Testis (tissue), 2 donors: ENCODE measurements at regions not wholly inside any gene's neighbourhood (a gene's known extent, or its start where the extent isn't known, plus 50 kb on each side); places are given as distances from the start of the nearest gene placed in this dataset.

ENCODE experiments used
- DNase-seq: peaks from one replicate; pipeline ENCODE4 v3.0.0-alpha.2; 2019
- H3K27ac ChIP-seq, 2 donors: fragments of 200-600 bp; sonication (generic); one replicate each; pipeline ENCODE4 v1.5.1; 2019
- H3K27me3 ChIP-seq: fragments of 200-600 bp; sonication (generic); one replicate; pipeline ENCODE4 v1.5.1; 2019
- H3K36me3 ChIP-seq: fragments of 200-600 bp; sonication (generic); one replicate; pipeline ENCODE4 v1.5.1; 2017; ENCODE audit warnings: low read depth; ENCODE audit errors: missing control alignments
- H3K4me1 ChIP-seq: fragments of 200-600 bp; sonication (generic); one replicate; pipeline ENCODE4 v1.5.1; 2019
- H3K4me3 ChIP-seq, 2 donors: fragments of 200-600 bp; sonication (generic); one replicate each; pipeline ENCODE4 v1.5.1; 2017 to 2019
- H3K9me3 ChIP-seq: fragments of 200-600 bp; sonication (generic); one replicate; pipeline ENCODE4 v1.5.1; 2017
- CTCF ChIP-seq, 3 experiments: fragments of 450-650 bp in 2 of 3; fragments of 200-600 bp in 1 of 3; sonication (generic) in 1 of 3; IDR thresholded peaks; one replicate each; pipeline ENCODE4 v1.5.1; 2016 to 2019; ENCODE audit warnings: antibody characterized with exemption in 3 of 3, mild to moderate bottlenecking in 2 of 3, moderate library complexity in 1 of 3
- POLR2A ChIP-seq: fragments of 450-650 bp; IDR thresholded peaks from one replicate; pipeline ENCODE4 v1.6.1; 2017; ENCODE audit warnings: antibody characterized with exemption, mild to moderate bottlenecking, moderate library complexity
- WGBS, 2 donors: methylation state at CpG; one replicate each; pipeline ENCODE4 v1.1.5; 2018; 5-methylcytosine and 5-hydroxymethylcytosine counted together
- intact Hi-C: fragments of 100-400 bp; cut with DNase I; formaldehyde crosslinking; loops from one replicate; pipeline ENCODE4 v1.15.1; 2023; ENCODE audit warnings: low total_unique reads

GRCh38 chr7:136130511-136131303, 153.5 kb upstream of the MTPN start:
- H3K9me3 ChIP-seq: no peaks in the 10 kb centered on the region
- H3K4me1 ChIP-seq: peaks cover 7% of the 10 kb centered on the region
- intact Hi-C loops: no loop called here
- 75 to 87% methylated on average over 6 of the region's 6 CpGs for WGBS, 2 donors
- no peak for DNase-seq
- no peak overlapping the region for H3K4me3 ChIP-seq
- no peaks in the 10 kb centered on the region for H3K36me3 ChIP-seq
- TF ChIP-seq POLR2A (no peak), CTCF (IDR thresholded peaks at IDR 0.05) (no peak)
- H3K27ac ChIP-seq: no peak overlapping the region
- no peaks in the 10 kb centered on the region for H3K27me3 ChIP-seq

DNA sequence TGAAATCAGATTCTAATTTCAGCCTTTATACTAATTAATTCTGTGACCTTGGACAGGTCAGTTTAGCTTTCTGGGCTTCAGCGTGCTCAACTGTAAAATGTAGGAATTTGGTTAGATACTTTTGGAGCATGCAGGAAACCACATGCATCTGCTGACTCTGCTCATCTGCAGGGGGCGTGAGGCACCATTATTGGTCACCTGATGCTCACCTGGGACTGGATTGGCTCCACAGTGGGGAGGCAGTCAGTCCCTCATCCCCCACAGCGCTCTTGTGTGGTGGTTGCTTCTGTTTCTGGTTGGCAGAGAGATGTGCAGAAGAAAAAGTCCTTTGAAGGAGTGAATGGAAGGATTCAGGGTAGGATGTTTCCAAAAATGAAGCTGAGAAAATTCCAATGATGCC, 150.9 kb upstream of the MTPN start:
- H3K4me1 ChIP-seq: no peaks in the 10 kb centered on the region
- TF ChIP-seq POLR2A (no peak), CTCF (IDR thresholded peaks at IDR 0.05) (no peak)
- no peaks in the 10 kb centered on the region for H3K36me3 ChIP-seq
- WGBS, 2 donors: 87 to 90% methylated on average over 3 of the region's 3 CpGs
- H3K27ac ChIP-seq: no peak overlapping the region
- H3K27me3 ChIP-seq: no peaks in the 10 kb centered on the region
- no peak for DNase-seq
- intact Hi-C loops: no loop called here
- H3K4me3 ChIP-seq: no peak overlapping the region
- H3K9me3 ChIP-seq: no peaks in the 10 kb centered on the region

DNA sequence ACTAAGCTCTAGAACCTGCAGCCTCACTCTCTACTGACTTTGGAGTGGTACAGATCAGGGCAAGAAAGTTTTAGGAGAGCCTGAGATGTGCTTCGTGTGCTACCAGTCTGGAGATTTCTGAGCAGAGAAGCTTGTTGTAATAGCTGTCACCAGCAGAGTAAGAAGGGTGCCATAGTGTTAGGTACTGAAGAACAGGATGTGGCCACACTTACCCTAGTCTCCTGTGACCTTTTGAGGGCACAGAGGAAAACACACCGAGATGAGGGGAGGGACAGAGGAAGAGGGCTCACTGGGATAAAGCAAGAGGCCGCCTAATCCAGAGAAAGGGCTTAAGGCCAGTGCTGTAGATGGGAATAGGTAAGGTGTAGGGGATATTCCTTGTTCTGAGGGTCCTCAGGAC, 146.2 kb upstream of the MTPN start:
- no peak overlapping the region for H3K27ac ChIP-seq
- TF ChIP-seq CTCF (IDR thresholded peaks at IDR 0.05): no peak
- no peak for TF ChIP-seq POLR2A
- H3K4me1 ChIP-seq: no peaks in the 10 kb centered on the region
- H3K9me3 ChIP-seq: no peaks in the 10 kb centered on the region
- no peaks in the 10 kb centered on the region for H3K36me3 ChIP-seq
- DNase-seq: no peak
- no peak overlapping the region for H3K4me3 ChIP-seq
- no peaks in the 10 kb centered on the region for H3K27me3 ChIP-seq
- 91 to 92% methylated on average over 3 of the region's 3 CpGs for WGBS, 2 donors
- intact Hi-C loops: no loop called here

DNA sequence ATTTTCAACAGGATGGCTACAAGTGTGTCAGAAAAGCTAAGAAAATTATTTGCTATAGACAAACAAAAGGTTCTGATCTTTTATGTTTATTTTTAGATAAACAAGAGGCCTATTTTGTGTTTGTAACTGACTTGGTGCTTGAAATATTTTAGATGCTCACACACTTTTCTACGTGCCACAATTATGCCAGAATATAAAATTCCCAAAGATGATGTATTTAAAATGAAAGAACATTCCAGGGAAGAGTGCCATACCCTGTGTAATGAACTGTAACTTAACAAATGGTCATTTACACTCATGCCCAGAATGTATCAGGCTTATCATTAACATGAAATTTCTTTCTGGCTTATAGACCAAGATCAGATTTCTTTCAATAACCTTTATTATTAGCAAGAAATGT, 144.9 kb upstream of the MTPN start:
- Histone ChIP-seq H3K4me1 (no peaks in the 10 kb centered on the region), H3K27me3 (no peaks in the 10 kb centered on the region), H3K9me3 (no peaks in the 10 kb centered on the region), H3K27ac (no peak overlapping the region), H3K4me3 (no peak overlapping the region), H3K36me3 (no peaks in the 10 kb centered on the region)
- no peak for DNase-seq
- TF ChIP-seq CTCF (IDR thresholded peaks at IDR 0.05) (no peak), POLR2A (no peak)
- WGBS, 2 donors: 47 to 55% methylated on average over 1 of the region's 1 CpG
- intact Hi-C loops: no loop called here

DNA sequence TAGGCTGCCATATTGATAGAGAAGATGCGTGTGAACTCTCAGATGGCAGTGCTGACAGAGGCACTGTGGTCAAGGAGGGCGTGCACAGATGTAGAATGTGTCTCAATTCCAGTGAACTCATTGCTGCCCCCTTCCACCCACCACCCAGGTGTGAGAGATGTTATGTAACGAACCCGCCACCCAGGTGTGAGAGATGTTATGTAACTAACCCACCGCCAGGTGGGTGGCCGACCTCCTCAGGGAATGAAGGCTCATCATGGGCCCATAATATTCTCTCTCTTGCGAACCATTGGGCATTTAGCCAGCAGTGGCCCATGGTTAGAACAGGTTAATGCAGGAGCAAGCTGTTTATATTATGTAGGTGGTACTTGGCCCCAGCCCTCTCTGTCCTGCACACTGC, 140.4 kb upstream of the MTPN start:
- no peak overlapping the region for H3K4me3 ChIP-seq
- no peaks in the 10 kb centered on the region for H3K9me3 ChIP-seq
- H3K27ac ChIP-seq: no peak overlapping the region
- H3K4me1 ChIP-seq: no peaks in the 10 kb centered on the region
- H3K36me3 ChIP-seq: no peaks in the 10 kb centered on the region
- no peaks in the 10 kb centered on the region for H3K27me3 ChIP-seq
- WGBS, 2 donors: 78 to 96% methylated on average over 4 to 7 of the region's 7 CpGs
- TF ChIP-seq CTCF (IDR thresholded peaks at IDR 0.05): no peak
- TF ChIP-seq POLR2A: no peak
- DNase-seq: no peak
- intact Hi-C loops: no loop called here
